Medulla oblongata (tissue), 1 donor: ENCODE measurements at regions not wholly inside any gene's neighbourhood (a gene's known extent, or its start where the extent isn't known, plus 50 kb on each side); places are given as distances from the start of the nearest gene placed in this dataset.

Experiments used
- DNase-seq: peaks from one replicate; pipeline ENCODE4 v3.0.0-alpha.2; 2015; ENCODE audit errors: extremely low spot score

DNA sequence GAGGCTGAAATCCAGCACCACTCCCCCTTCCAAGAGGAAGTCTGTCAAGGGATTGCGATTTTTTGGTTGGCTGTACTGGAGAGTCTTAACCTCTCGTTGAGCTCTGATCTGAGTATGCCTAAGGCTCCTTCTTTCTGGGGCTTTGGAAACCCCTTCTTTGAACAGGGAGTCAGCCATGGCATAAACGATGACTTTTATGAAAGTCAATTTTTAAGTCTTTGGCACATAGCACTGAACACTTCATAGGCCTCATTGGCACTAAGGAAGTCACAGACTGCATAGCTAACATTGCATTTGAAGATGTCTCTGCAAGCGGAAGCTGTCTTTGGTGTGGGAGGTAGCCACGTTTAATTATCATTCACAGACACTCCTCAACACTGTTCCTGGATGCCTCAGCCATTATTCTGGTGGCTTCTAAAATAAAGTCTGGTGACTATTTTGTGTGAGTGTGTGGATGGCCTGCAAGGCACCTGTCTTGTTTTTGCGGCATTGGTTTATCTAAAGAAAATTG lies 148.2 kb upstream of the NCK2 start:
- no peak for DNase-seq

- no peak for DNase-seq
Observed at GRCh38 chr2:105595536-105595935, 149.2 kb upstream of the NCK2 start.

- no peak for DNase-seq
Observed at GRCh38 chr2:105593221-105593967, 151.3 kb upstream of the NCK2 start.

DNA sequence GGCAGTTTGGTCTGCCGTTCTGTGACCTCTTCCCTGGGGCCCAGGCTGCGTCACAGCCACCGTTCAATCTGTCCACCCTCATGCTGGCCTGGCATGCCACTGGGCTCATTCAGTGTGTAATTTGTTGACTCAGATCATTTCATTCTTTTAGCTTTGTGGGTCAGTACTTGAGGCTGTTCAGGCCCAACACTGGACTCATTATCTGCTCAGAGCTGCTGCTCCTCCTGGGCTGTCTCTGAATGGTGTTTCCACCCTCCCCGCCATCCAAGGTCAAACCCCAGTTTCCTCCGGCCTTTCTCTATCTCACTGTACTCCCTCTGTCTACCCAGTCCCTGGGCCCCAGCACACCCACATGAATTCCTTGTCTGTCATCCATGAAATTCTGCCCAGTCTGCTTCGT lies 152.4 kb upstream of the NCK2 start:
- peak; percentile 58 for DNase-seq

DNA sequence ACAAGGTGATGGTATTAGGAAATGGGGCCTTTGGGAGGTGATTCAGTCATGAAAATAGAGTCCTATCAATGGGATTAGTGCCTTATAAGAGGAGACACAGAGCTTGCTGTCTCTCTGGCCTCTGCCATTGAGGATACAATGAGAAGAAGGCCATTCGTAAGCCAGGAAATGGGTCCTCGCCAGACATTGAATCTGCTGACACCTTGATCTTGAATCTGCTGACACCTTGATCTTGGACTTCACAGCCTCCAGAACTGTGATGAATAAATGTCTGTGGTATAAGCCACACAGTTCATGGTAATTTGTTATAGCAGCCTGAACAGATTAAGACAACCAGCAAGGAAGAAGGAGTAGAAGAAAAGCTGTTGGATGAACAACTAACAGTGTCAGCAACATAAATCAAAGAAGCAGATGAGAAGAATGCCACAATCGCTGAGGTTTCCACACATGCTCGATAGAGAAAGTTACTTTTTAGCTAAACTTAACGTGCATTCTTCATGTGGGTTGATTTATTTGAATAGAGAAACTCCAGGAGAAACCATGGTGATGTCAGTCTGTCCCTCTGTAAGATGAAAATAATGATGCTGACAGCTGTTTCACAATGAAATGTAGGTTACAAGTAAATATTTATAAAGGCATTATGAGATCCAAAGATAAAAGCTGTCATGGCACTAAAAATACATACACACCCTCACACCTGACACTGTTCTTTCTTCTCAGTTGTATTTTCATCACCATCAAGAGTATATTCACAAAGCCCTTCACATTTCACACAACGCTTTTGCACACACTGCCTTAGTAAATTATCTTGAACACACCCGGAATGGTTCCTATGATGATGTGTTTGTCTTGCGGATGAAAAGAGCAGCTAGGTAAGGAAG lies 153.7 kb upstream of the NCK2 start:
- DNase-seq, result no peak

GRCh38 chr2:105588581-105588980 lies 156.1 kb upstream of the NCK2 start:
- no peak for DNase-seq

DNA sequence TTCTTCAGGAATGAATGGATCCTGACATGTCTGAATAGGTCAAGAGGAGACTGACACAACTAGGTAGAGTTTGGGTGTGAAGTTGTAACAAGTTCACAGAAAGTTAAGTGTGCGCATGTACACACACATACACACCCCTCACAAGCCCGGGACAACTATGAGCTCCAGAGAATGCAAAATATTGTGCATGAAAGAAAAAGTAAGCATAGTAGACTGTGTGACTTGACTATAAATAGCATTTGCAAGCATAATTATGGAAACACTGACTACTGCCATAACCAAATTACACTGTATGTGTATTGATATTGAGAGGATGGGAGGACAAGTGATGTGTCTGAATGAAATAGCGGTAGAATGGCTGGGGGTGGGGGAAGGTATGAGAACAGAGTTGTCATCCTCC lies 157.1 kb upstream of the NCK2 start:
- DNase-seq, result no peak

DNA sequence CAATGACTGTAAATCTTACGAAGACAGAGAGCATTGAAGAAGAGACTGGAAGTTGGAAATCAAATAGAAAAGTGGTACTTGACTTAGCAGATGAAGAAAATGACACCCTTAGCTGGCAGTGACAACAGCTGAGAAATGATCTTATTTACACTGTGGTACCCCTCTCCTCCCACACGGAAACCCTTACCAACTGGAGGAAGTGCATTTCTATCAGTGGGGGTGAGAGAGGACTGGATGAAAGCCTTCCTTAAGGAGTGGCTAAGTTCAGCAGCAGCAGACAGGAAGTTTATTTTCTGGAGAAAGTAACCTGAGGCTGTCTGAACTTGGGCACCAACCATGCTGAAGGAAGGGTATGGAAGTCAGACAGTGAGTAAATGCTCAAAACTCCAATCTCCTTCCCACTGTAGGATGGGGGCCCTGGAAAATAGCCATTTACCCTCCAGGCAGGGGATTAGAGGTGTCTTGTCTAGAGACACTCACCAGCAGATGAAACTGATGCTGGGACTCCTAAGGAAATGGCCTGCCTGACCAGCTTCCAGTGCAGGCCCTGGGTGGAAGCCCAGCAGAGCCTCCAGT lies 160.2 kb upstream of the NCK2 start:
- no peak for DNase-seq

- no peak for DNase-seq
Observed at GRCh38 chr2:105582952-105583660, 161.6 kb upstream of the NCK2 start.

DNA sequence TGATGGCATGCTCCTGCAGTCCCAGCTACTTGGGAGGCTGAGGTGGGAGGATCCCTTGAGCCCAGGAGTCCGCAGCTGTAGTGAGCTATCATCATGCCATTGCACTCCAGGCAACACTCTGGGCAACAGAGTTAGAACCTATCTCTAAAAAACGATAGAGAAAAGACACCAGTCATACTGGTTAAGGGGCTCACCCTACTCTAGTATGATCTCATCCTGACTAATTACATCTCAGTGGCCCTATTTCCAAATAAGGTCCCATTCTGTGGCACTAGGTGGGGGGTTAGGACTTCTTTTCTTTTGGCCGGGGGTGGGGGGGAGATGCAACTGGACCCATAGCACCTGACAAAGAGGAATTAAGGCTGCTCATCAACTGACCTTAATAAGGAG lies 163.2 kb upstream of the NCK2 start:
- DNase-seq, result no peak

DNA sequence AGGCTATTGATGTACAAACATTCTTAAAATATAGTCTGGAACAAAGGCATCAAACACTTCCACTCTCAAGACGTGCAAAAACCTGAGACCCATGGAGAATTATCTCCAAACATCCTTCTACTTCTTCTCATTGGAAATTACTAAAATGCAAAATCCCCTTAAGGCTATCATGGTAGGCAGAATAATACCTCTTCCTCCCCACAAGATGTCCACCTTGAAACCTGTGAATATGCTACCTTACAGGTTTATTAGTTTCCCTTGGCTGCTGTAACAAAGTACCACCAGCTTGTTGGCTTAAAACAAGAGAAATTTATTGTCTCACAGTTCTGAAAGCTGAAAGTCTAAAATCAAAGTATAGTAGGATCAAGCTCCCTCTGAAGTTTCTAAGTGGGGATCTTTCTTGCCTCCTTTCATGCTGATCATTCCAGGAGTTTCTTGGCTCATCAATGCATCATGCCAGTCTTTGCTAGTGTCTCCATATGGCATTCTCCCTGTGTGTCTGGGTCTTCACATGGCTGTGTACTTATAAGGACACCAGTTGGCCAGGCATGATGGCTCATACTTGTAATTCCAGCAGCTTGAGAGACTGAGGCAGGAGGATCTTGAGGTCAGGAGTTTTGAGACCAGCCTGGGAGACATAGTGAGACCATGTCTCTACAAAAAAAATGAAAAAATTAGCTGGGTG lies 163.7 kb upstream of the NCK2 start:
- no peak for DNase-seq

- DNase-seq, result no peak
Observed at GRCh38 chr2:105580216-105580615, 164.5 kb upstream of the NCK2 start.

DNA sequence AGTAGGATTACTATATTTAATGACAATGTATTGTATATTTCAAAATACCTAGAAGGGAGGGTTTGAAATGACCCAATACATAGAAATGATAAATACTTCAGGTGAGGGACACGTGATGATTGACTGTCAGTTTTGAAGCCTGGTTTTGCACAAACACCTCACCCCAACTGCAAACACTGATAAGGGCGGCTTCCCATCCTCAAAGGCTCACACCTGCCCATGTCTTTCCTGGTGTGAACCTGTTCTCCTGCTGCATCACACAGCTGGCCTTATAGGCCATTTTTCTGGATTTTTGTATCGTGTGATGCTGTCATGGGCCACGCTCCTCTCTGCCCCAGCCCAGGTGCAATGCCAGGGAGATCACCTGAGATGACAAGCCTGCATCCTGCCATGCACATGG lies 166.5 kb upstream of the NCK2 start:
- DNase-seq, result no peak

GRCh38 chr2:105577762-105578161 lies 166.9 kb upstream of the NCK2 start:
- no peak for DNase-seq

- DNase-seq, result peak; percentile 63
Observed at GRCh38 chr2:105576440-105577241, 168.1 kb upstream of the NCK2 start.

DNA sequence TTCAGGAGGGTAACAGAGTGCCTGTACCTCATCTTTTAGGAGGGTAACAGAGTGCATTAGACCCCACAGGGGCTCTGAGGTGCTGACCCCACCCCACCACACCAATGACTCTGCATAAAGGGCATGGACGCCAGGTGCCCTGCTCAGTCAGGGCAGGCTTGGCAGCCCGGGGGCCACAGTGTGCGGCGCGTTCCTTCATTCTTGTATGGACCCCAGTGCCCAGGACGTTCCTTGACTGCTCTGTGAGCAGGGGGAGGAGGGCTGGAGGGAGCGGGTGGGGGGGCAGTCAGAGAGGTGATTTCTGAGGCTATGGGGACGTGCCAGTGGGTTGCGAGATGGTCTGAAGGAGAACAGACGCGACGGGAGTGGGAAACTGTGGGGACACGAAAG lies 168.7 kb upstream of the NCK2 start:
- DNase-seq, result no peak

GRCh38 chr2:105575499-105576025 lies 169.2 kb upstream of the NCK2 start:
- DNase-seq, result no peak

DNA sequence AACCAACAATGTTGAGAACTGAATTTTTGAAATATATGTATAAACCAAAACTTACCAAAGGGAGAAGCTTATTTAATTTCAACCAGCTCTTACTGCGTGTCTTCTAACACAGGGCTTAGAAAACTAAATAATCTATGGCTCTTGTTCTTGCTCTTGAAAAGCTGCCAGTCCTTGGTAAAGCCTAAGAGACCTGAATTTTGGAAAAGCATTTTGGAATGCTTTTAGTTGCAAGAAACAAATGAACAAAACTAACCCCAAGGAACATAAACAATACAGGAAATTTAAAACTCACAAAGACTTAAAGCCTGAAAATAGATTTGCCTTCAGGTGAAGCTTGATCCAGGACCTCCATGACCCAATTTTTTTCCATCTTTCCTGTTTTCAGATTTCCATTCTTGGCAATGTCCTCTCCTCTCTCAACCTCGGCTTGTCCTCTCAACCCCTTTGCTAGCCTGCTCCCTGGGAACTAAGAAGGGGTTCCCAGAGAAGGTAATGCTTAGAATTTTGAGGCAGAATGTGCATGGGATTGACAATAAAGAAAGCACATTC lies 169.8 kb upstream of the NCK2 start:
- no peak for DNase-seq

DNA sequence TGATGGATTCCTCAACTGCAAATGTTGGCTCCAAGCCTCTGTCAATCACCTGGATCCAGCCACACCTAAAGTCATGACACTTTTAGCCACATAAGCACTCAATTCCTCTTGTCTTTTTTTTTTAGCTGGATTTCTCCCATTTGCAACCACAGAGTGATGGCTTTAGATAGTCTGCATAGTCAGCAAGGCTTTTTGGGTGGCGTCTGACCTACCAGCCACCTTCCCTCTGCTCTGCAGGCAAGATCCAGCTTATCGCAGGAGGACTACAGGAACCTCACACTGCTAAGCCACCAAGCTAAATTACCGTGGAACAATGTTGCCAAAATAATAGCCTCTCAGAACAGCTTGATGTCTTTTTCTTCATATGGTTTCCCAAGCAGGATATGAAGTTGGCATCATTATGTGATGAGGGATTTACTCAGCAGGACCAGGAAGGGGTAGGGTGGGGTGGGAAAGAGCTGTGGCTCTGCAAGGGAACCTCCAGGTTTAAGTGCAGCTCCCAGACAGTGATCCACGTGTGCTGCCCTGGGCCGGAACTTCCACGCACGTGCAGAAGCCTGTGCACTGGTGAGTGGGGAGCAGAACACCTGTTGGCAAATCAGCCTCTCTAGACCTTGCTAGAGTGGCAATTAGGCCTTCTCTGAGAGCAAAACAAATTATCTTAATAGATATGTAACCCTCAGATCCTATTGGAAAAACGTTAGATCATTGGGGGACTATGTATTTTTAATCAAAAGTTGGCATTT lies 170.6 kb upstream of the NCK2 start:
- DNase-seq, result no peak
